ENCODE measurements at regions not wholly inside any gene's neighbourhood (a gene's known extent, or its start where the extent isn't known, plus 50 kb on each side); places are given as distances from the start of the nearest gene placed in this dataset.

DNA sequence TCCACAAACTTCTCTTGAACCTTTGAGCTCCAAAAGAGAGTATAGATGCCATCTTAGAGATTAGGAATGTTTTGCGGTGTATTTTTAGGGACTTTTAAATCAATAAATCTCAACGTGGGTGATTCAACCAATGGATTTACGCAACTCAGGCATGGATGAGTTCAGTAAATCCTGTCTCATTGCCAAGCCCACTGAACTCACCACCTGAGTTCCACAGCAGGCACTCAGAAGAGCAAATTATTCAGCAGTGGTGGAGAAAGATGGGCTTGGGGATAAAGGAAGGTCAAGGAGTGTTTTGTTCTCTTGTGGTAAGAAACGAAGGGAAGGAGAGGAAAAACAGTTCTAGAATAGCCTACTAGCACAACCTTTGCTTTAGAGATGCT, 68.7 kb upstream of the HMGA2 start:
- Histone ChIP-seq H3K27me3 (ENCODE audit: control insufficient read depth in 1 of 2, insufficient read depth in 2 of 2, low read length in 1 of 2) (peaks cover 2% of the 10 kb centered on the region in 2 donors), H3K9me3 (ENCODE audit: control insufficient read depth, low read length) (no peaks in the 10 kb centered on the region), H3K4me1 (ENCODE audit: control insufficient read depth in 1 of 2, insufficient read depth in 2 of 2, low read length in 2 of 2) (no peaks in the 10 kb centered on the region), H3K36me3 (ENCODE audit: control insufficient read depth in 1 of 2, insufficient read depth in 2 of 2, low read length in 1 of 2) (no peaks in the 10 kb centered on the region), H3K4me3 (ENCODE audit: low read length in 2 of 2) (no peak overlapping the region), H3K27ac (ENCODE audit: low read depth in 1 of 2, low read length in 2 of 2) (no peak overlapping the region)
- 57 to 69% methylated on average over 4 of the region's 4 CpGs for WGBS, 2 donors
- intact Hi-C loops (cut with DNase I): no loop called here
- DNase-seq: no peak
- no peak for ATAC-seq (ENCODE audit: low FRiP score)

DNA sequence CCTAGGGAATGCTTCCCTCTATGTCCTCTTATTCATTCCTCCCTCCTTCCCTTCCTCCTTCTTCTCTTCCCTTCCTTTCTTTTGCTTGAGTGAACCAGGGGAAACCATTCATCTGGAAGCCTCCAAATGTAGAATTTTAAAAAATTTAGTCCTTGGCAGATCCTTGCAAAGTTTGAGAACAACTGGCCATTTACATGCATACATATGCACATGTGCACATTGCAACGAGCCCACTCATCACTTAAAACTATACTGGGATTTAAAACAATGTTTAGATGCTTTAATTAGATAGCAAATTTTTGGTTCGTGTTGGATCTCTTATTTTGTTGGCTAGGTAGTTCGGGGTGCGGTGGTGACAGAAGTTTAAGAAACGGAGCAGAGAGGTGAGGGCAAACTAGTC, 68.0 kb upstream of the HMGA2 start:
- ATAC-seq (ENCODE audit: low FRiP score): no peak
- 89 to 93% methylated on average over 5 of the region's 5 CpGs for WGBS, 2 donors
- no peak for DNase-seq
- Histone ChIP-seq H3K27ac (ENCODE audit: low read depth in 1 of 2, low read length in 2 of 2) (no peak overlapping the region), H3K4me3 (ENCODE audit: low read length in 2 of 2) (no peak overlapping the region), H3K9me3 (ENCODE audit: control insufficient read depth, low read length) (no peaks in the 10 kb centered on the region), H3K27me3 (ENCODE audit: control insufficient read depth in 1 of 2, insufficient read depth in 2 of 2, low read length in 1 of 2) (peaks cover 2% of the 10 kb centered on the region in 2 donors), H3K4me1 (ENCODE audit: control insufficient read depth in 1 of 2, insufficient read depth in 2 of 2, low read length in 2 of 2) (no peaks in the 10 kb centered on the region), H3K36me3 (ENCODE audit: control insufficient read depth in 1 of 2, insufficient read depth in 2 of 2, low read length in 1 of 2) (no peaks in the 10 kb centered on the region)
- intact Hi-C loops (cut with DNase I): no loop called here

DNA sequence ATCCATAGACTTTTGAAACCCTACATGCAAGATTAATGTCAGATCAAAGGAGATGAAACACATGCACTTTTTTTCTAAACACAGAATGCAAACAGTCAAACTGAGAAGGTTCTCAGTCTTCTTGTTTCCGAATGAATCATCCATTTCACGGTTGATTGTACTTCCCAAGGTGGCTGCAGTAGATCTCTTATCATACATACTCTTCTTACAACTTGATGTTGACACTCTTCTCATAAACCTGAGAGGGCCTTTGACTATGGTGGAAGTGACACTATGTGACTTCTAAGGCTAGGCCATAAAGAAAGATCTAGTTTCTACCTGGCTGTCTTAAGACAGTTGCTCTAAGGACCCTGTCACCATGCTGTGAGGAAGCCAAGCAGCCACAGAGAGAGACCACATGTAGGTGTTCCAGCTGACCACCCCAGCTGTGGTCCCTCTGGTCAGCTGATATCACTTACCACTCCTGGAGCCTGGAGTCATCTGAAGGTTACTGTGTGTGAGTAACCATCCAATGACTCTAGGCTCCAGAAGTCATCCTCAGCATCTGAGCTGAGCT, 67.2 kb upstream of the HMGA2 start:
- no peak overlapping the region for H3K27ac ChIP-seq (ENCODE audit: low read depth in 1 of 2, low read length in 2 of 2)
- H3K36me3 ChIP-seq (ENCODE audit: control insufficient read depth in 1 of 2, insufficient read depth in 2 of 2, low read length in 1 of 2): no peaks in the 10 kb centered on the region
- intact Hi-C loops (cut with DNase I): no loop called here
- no peak overlapping the region for H3K4me3 ChIP-seq (ENCODE audit: low read length in 2 of 2)
- WGBS, 2 donors: 63 to 94% methylated on average over 2 of the region's 2 CpGs
- H3K27me3 ChIP-seq (ENCODE audit: control insufficient read depth in 1 of 2, insufficient read depth in 2 of 2, low read length in 1 of 2): peaks cover 2% of the 10 kb centered on the region in 2 donors
- ATAC-seq (ENCODE audit: low FRiP score): no peak
- DNase-seq: no peak
- no peaks in the 10 kb centered on the region for H3K9me3 ChIP-seq (ENCODE audit: control insufficient read depth, low read length)
- no peaks in the 10 kb centered on the region for H3K4me1 ChIP-seq (ENCODE audit: control insufficient read depth in 1 of 2, insufficient read depth in 2 of 2, low read length in 2 of 2)

DNA sequence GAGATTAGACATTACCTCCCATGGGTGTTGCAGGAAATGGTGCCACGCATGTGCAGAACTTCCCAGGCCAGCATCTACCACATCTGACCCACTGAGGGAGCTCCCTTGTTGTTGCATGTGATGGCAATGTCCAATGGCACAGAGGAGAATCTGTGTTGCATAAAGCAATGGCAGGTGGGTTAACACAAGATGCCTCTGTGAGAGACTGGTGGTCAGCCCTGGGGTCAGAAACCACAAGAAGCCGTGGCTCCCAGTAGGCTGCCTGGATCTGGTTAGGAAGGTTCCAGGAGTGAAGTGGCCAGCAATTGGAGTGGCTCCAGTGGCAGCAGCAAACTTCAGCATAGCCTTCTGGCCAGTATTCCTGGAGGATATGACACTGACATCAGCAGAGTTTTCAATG, 65.9 kb upstream of the HMGA2 start:
- intact Hi-C loops (cut with DNase I): no loop called here
- H3K27ac ChIP-seq (ENCODE audit: low read depth in 1 of 2, low read length in 2 of 2): no peak overlapping the region
- no peaks in the 10 kb centered on the region for H3K36me3 ChIP-seq (ENCODE audit: control insufficient read depth in 1 of 2, insufficient read depth in 2 of 2, low read length in 1 of 2)
- no peak overlapping the region for H3K4me3 ChIP-seq (ENCODE audit: low read length in 2 of 2)
- WGBS, 2 donors: 92% methylated on average over 2 of the region's 2 CpGs
- no peaks in the 10 kb centered on the region for H3K4me1 ChIP-seq (ENCODE audit: control insufficient read depth in 1 of 2, insufficient read depth in 2 of 2, low read length in 2 of 2)
- no peaks in the 10 kb centered on the region for H3K9me3 ChIP-seq (ENCODE audit: control insufficient read depth, low read length)
- no peak for ATAC-seq (ENCODE audit: low FRiP score)
- peaks cover 2% of the 10 kb centered on the region in 2 donors for H3K27me3 ChIP-seq (ENCODE audit: control insufficient read depth in 1 of 2, insufficient read depth in 2 of 2, low read length in 1 of 2)
- no peak for DNase-seq

DNA sequence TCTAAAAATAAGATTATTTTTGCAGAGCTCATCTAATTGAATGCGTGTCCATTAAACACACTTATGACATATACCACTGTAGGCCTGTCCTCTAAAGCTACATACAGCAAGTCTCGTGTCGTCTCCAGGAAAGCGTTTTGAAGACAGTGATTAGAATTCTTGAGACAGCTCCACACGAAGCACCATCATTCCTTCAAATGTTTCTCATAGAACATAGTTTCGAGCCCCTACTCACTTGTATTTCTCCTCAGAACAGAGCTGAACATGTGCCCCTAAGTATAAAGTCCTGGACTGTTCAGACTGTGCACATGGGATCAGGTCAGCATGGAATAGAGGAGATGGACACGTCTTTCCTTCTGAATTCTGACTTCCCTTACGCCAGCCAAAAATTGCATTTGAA, 64.5 kb upstream of the HMGA2 start:
- DNase-seq (no peak), ATAC-seq (ENCODE audit: low FRiP score) (no peak)
- no peaks in the 10 kb centered on the region for H3K9me3 ChIP-seq (ENCODE audit: control insufficient read depth, low read length)
- no peak overlapping the region for H3K4me3 ChIP-seq (ENCODE audit: low read length in 2 of 2)
- H3K36me3 ChIP-seq (ENCODE audit: control insufficient read depth in 1 of 2, insufficient read depth in 2 of 2, low read length in 1 of 2): no peaks in the 10 kb centered on the region
- intact Hi-C loops (cut with DNase I): no loop called here
- 91 to 92% methylated on average over 8 of the region's 8 CpGs for WGBS, 2 donors
- H3K27me3 ChIP-seq (ENCODE audit: control insufficient read depth in 1 of 2, insufficient read depth in 2 of 2, low read length in 1 of 2): peaks cover 2% of the 10 kb centered on the region in 2 donors
- H3K27ac ChIP-seq (ENCODE audit: low read depth in 1 of 2, low read length in 2 of 2): no peak overlapping the region
- no peaks in the 10 kb centered on the region for H3K4me1 ChIP-seq (ENCODE audit: control insufficient read depth in 1 of 2, insufficient read depth in 2 of 2, low read length in 2 of 2)

DNA sequence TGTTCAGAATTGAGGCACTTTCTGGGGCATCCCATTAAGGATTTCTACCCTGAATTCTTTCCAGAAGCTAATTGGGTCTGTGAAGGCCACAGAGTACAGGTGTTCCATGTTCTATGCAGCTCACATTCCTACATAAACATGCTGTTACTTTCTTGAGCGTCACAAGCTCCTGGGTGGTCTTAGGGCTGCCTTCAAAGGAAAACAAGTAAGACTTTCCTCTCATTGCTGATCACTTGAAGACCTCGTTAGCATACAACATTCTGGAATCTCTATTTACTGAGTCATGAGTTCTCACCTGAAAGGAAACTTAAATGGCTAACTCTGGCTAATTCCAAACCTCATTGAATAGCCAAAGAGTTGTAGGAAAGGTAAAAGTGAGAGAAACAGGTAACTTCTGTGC, 63.0 kb upstream of the HMGA2 start:
- ATAC-seq (ENCODE audit: low FRiP score) (no peak), DNase-seq (no peak)
- intact Hi-C loops (cut with DNase I): no loop called here

GRCh38 chr12:65764325-65764724, 60.0 kb upstream of the HMGA2 start:
- Histone ChIP-seq H3K36me3 (ENCODE audit: control insufficient read depth in 1 of 2, insufficient read depth in 2 of 2, low read length in 1 of 2) (no peaks in the 10 kb centered on the region), H3K27ac (ENCODE audit: low read depth in 1 of 2, low read length in 2 of 2) (no peak overlapping the region), H3K27me3 (ENCODE audit: control insufficient read depth in 1 of 2, insufficient read depth in 2 of 2, low read length in 1 of 2) (peaks cover 0 to 3% of the 10 kb centered on the region in 2 donors), H3K4me1 (ENCODE audit: control insufficient read depth in 1 of 2, insufficient read depth in 2 of 2, low read length in 2 of 2) (no peaks in the 10 kb centered on the region), H3K9me3 (ENCODE audit: control insufficient read depth, low read length) (no peaks in the 10 kb centered on the region), H3K4me3 (ENCODE audit: low read length in 2 of 2) (no peak overlapping the region)
- ATAC-seq (ENCODE audit: low FRiP score) (no peak), DNase-seq (no peak)
- WGBS, 2 donors: 97% methylated on average over 2 of the region's 2 CpGs
- intact Hi-C loops (cut with DNase I): no loop called here

More for the DNA sequence above, 63.0 kb upstream of the HMGA2 start:
- WGBS, 2 donors: 68 to 77% methylated on average over 2 of the region's 2 CpGs
- no peaks in the 10 kb centered on the region for H3K4me1 ChIP-seq (ENCODE audit: control insufficient read depth in 1 of 2, insufficient read depth in 2 of 2, low read length in 2 of 2)
- H3K36me3 ChIP-seq (ENCODE audit: control insufficient read depth in 1 of 2, insufficient read depth in 2 of 2, low read length in 1 of 2): no peaks in the 10 kb centered on the region
- no peak overlapping the region for H3K4me3 ChIP-seq (ENCODE audit: low read length in 2 of 2)
- H3K27me3 ChIP-seq (ENCODE audit: control insufficient read depth in 1 of 2, insufficient read depth in 2 of 2, low read length in 1 of 2): no peaks in the 10 kb centered on the region
- H3K9me3 ChIP-seq (ENCODE audit: control insufficient read depth, low read length): no peaks in the 10 kb centered on the region
- H3K27ac ChIP-seq (ENCODE audit: low read depth in 1 of 2, low read length in 2 of 2): no peak overlapping the region

DNA sequence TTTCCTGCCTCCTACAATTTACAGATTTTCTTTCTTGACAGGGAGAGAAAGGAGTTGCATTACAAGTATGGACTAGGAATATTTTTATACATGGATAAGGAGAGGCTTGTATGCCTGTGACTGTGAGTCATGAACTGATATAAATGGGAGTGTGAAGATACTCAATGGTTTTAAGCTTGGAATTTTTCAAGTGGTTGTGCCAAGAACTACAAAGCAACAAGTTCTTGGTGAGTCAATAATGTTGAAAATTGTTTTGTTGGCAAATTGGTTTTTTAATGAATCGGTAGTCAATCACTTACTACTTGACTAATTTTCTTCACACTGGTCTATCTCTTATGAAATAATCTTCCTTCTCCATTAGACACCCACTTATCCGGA, 58.9 kb upstream of the HMGA2 start:
- DNase-seq: no peak
- Histone ChIP-seq H3K27ac (ENCODE audit: low read depth in 1 of 2, low read length in 2 of 2) (no peak overlapping the region), H3K4me1 (ENCODE audit: control insufficient read depth in 1 of 2, insufficient read depth in 2 of 2, low read length in 2 of 2) (no peaks in the 10 kb centered on the region), H3K4me3 (ENCODE audit: low read length in 2 of 2) (no peak overlapping the region), H3K27me3 (ENCODE audit: control insufficient read depth in 1 of 2, insufficient read depth in 2 of 2, low read length in 1 of 2) (peaks cover 0 to 3% of the 10 kb centered on the region in 2 donors), H3K9me3 (ENCODE audit: control insufficient read depth, low read length) (no peaks in the 10 kb centered on the region), H3K36me3 (ENCODE audit: control insufficient read depth in 1 of 2, insufficient read depth in 2 of 2, low read length in 1 of 2) (no peaks in the 10 kb centered on the region)
- intact Hi-C loops (cut with DNase I): no loop called here
- WGBS, 2 donors: 84 to 86% methylated on average over 2 of the region's 2 CpGs
- no peak for ATAC-seq (ENCODE audit: low FRiP score)

- H3K27ac ChIP-seq (ENCODE audit: low read depth in 1 of 2, low read length in 2 of 2): no peak overlapping the region
- 79 to 84% methylated on average over 6 of the region's 6 CpGs for WGBS, 2 donors
- no peak overlapping the region for H3K4me3 ChIP-seq (ENCODE audit: low read length in 2 of 2)
- intact Hi-C loops (cut with DNase I): no loop called here
- no peaks in the 10 kb centered on the region for H3K9me3 ChIP-seq (ENCODE audit: control insufficient read depth, low read length)
- ATAC-seq (ENCODE audit: low FRiP score) (no peak), DNase-seq (no peak)
- H3K36me3 ChIP-seq (ENCODE audit: control insufficient read depth in 1 of 2, insufficient read depth in 2 of 2, low read length in 1 of 2): no peaks in the 10 kb centered on the region
- peaks cover 0 to 3% of the 10 kb centered on the region in 2 donors for H3K27me3 ChIP-seq (ENCODE audit: control insufficient read depth in 1 of 2, insufficient read depth in 2 of 2, low read length in 1 of 2)
- no peaks in the 10 kb centered on the region for H3K4me1 ChIP-seq (ENCODE audit: control insufficient read depth in 1 of 2, insufficient read depth in 2 of 2, low read length in 2 of 2)
Observed at GRCh38 chr12:65769880-65770279, 54.4 kb upstream of the HMGA2 start.
